ENCODE measurements at regions not wholly inside any gene's neighbourhood (a gene's known extent, or its start where the extent isn't known, plus 50 kb on each side); places are given as distances from the start of the nearest gene placed in this dataset.

- TF ChIP-seq POLR2A (IDR thresholded peaks at IDR 0.05; ENCODE audit: low read length) (no peak), GATA1 (IDR thresholded peaks at IDR 0.05; ENCODE audit: low read depth, low read length) (no peak)
Observed at GRCh38 chr3:182117131-182117530, 405.4 kb downstream of the SOX2 start.
